GM21367 (cell line): ENCODE measurements at regions not wholly inside any gene's neighbourhood (a gene's known extent, or its start where the extent isn't known, plus 50 kb on each side); places are given as distances from the start of the nearest gene placed in this dataset.
"Not testable (repeated sequence)": the region's sequence is repeated elsewhere in the genome, so short reads cannot be mapped to it uniquely, and the experiment has no call there.

Experiments used
- ATAC-seq: cut with Tn5 transposase; IDR thresholded peaks from one replicate; pipeline ENCODE4 v1.9.1; 2021; ENCODE audit not compliant: unreplicated experiment

DNA sequence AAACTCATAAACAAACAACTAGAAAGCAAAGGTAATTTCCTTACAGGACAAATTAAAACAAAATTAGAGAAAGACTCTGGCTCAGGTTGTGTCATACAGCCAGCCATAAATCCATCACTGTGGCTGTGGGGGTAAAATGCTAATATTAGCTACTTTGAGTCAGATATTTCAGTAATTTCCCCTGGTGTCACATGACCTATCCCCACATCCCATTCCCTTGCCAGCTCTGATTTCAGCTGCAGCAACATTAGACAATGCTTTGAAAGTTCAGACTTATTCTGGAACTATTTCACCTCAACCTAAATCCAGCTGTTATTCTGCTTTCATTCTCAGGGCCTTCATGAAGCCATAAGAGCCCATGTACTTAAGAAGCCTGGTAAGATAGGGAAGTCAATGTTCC, 55.3 kb downstream of the RPL10L start:
- no peak for ATAC-seq

DNA sequence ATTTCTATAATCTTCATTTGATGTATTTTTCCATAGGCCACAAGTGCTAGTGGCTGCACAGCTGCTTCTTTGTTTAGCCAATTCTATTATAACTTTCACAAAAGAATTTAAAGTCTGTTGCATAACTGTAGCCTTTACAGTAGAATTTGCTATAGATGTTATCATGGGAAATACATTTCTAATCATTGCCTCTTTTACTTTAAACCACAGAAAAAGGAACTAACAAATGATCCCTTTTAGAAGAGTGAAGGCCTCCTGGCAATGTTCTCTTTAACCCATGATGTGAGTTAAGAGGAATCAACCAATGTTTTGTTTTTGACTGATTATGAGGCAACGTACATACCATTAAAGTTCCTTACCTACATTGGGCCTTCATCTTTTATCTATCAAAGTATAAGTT, 68.8 kb downstream of the RPL10L start:
- no peak for ATAC-seq

GRCh38 chr14:46581036-46581671, 70.4 kb downstream of the RPL10L start:
- no peak for ATAC-seq

- no peak for ATAC-seq
These were observed 76.6 kb downstream of the RPL10L start for GRCh38 chr14:46574978-46575375.

DNA sequence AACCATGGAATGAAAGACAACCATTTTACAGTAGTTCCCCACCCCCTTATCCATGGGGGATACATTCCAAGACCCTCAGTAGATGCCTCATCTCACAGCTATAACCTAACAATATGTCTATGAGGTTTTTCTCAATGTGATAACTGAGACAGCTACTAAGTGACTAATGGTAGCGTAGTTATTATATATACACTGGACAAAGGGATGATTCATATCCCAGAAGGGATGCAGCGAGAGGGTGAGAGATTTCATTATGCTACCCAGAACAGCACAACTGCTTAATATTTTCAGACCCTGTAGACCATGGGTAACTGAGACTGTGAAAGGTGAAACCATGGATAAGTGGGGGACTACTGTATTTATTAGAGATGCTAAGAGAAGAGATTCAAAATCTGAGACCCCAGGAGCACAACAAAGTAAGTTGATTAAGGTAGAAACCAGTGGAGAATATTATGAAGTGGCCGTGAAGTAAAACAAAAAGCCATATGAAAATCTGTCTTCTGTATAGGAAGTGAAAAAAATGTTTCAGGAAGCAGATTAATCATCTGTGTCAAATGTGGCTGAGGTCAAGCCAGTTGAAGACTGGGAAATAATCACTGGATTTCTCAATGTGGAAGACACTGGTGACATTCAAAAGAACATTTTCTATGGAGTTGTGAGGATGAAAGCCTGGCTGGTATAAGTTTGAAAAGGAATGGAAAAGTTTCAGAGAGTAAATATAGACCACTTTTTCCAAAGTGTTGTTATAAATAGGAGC, 77.2 kb downstream of the RPL10L start:
- ATAC-seq = no peak

DNA sequence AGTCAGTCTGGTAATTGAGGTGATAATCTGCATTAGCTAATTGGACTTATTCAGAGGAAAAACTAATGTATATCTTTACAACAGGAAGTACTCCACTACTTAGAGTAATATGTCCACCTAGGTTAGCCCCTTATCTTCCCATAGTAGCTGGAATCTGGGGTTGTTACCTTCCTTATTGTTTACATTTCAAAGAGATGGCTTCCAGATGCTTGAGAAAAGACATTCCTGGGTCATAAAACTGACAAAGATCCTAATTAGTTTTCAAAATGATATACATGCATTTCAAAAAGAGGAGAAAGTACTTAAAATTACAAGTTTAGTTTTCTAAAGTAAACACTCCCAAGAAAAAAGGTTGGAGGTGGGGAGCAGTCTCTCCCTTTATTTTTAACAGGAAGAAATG, 78.1 kb downstream of the RPL10L start:
- ATAC-seq = no peak

DNA sequence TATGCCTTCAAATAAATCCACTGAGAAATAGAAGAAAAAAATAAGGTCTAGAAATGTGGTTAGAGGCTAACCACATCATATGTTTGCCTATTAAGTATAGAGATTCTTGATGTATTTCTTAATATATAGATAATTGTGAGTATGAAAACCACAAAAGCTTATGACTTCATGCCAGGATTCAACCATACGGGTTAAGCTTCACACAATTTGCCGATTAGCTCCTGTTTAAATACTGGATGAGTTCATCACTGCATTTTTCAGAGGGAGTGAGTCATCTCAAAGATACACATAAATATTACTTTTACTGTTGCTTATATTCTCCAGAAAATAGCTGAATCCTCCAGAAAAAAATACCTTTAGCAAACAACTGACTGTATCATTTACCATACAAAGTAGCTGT, 79.6 kb downstream of the RPL10L start:
- ATAC-seq = no peak

- not testable (repeated sequence) for ATAC-seq
These were observed 83.4 kb downstream of the RPL10L start for GRCh38 chr14:46568161-46568560.

- no peak for ATAC-seq
These were observed 100.7 kb downstream of the RPL10L start for GRCh38 chr14:46550836-46551235.

- ATAC-seq = no peak
These were observed 110.6 kb downstream of the RPL10L start for GRCh38 chr14:46540986-46541385.

DNA sequence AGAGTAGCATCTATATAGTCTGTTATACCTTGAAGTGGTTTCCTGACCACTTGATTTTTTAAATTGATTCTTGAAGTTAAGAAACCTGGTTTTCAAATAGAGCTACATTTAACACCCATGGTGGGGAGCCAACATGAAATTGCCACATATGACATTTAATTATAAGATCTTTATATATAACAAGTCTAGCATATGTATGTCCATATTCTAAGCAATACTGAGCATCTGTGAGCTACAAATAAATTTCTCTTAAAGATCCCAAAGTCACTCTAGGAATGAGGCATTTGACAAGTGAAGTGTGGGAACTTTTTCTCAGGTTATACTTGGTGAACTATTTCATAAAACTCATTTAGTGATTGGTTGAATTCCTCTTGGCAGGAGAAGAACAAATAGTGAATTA, 132.5 kb downstream of the RPL10L start:
- ATAC-seq = no peak

- ATAC-seq = not testable (repeated sequence)
These were observed 142.8 kb downstream of the RPL10L start for GRCh38 chr14:46508752-46509151.

- ATAC-seq = no peak
These were observed 152.1 kb downstream of the RPL10L start for GRCh38 chr14:46499521-46499920.

- ATAC-seq = no peak
These were observed 155.2 kb downstream of the RPL10L start for GRCh38 chr14:46496409-46496808.

- peak; percentile 98 for ATAC-seq
These were observed 161.3 kb downstream of the RPL10L start for GRCh38 chr14:46490238-46490685.

- ATAC-seq = no peak
These were observed 163.2 kb downstream of the RPL10L start for GRCh38 chr14:46488374-46488773.

GRCh38 chr14:46487582-46488350, 163.8 kb downstream of the RPL10L start:
- no peak for ATAC-seq

- ATAC-seq = no peak
These were observed 169.4 kb downstream of the RPL10L start for GRCh38 chr14:46482200-46482599.

DNA sequence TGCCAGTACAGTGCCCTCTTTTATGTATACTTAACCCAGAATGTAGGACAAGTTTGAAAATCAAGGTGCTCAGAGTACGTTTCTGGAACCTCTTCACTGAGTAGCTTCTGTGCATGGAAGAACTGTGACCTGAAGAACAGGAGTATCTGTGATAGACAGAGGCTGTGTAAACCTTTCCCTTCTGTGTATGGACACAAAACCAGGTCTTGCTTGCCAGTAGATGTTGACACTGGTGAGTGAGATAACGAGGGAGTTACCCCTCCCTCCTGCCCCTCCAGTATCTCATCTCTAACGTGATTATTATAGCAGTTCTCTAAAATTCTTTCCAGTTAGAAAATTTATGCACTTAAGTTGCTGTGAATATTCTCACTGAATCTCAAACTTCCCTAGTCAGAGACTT, 170.8 kb downstream of the RPL10L start:
- ATAC-seq = no peak

- no peak for ATAC-seq
These were observed 179.3 kb downstream of the RPL10L start for GRCh38 chr14:46472261-46472660.

DNA sequence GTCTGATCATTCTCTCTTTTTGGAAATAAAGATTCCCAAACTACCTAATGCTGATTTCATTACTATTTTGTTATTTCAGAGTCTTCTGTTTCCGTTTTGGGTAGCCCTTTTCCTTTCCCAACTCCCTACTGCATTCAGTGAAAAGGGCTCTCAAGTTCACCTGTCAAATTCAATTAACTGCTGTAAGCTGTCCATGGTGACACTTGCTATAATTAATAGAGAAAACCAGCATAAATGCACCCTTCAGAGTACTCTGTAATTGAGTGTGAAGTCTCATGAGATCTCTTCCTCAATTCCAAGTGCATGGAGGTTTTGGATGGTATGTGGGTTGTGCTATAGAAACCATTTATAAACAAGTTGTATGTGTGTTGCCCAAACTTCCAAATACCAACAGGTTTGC, 187.2 kb downstream of the RPL10L start:
- ATAC-seq = no peak

GRCh38 chr14:46451800-46452199, 199.8 kb downstream of the RPL10L start:
- no peak for ATAC-seq
